HL-60 (cell line): ENCODE measurements at regions not wholly inside any gene's neighbourhood (a gene's known extent, or its start where the extent isn't known, plus 50 kb on each side); places are given as distances from the start of the nearest gene placed in this dataset.

Source experiments
- DNase-seq, 2 experiments: peaks; one replicate each; pipeline ENCODE4 v3.0.0-alpha.2; 2010 to 2020; ENCODE audit warnings: low read depth in 1 of 2, low spot score in 1 of 2
- H3K27ac ChIP-seq: fragments of 250-450 bp; sonication (Bioruptor Pico); replicated peaks from 2 replicates; pipeline ENCODE4 v1.5.1; 2020; ENCODE audit warnings: mild to moderate bottlenecking, moderate library complexity
- H3K27me3 ChIP-seq: fragments of 250-450 bp; sonication (Bioruptor Pico); 2 replicates; pipeline ENCODE4 v1.5.1; 2021; ENCODE audit warnings: mild to moderate bottlenecking, moderate library complexity; ENCODE audit not compliant: insufficient read depth, poor library complexity, severe bottlenecking
- H3K4me3 ChIP-seq: replicated peaks from 2 replicates; pipeline ENCODE4 v1.5.1; 2011; ENCODE audit warnings: mild to moderate bottlenecking, control low read depth, low read length; ENCODE audit not compliant: insufficient read depth
- GABPA ChIP-seq: IDR thresholded peaks from 2 replicates; pipeline ENCODE4 v1.6.1; 2012; ENCODE audit warnings: low read depth
- POLR2AphosphoS5 ChIP-seq: IDR thresholded peaks from 2 replicates; pipeline ENCODE4 v1.6.1; 2012; ENCODE audit warnings: low read depth
- REST ChIP-seq: IDR thresholded peaks from 2 replicates; pipeline ENCODE4 v1.6.1; 2012; ENCODE audit warnings: low read depth; ENCODE audit not compliant: insufficient replicate concordance
- SPI1 ChIP-seq: IDR thresholded peaks from 2 replicates; pipeline ENCODE4 v1.6.1; 2012; ENCODE audit warnings: low read depth, mild to moderate bottlenecking, borderline replicate concordance
- TF ChIP-seq, protein P1 (sequence below): IDR thresholded peaks from one replicate; pipeline ENCODE4 v1.5.1; 2011; ENCODE audit warnings: low read length, control low read depth, inconsistent platforms; ENCODE audit not compliant: insufficient read depth

DNA sequence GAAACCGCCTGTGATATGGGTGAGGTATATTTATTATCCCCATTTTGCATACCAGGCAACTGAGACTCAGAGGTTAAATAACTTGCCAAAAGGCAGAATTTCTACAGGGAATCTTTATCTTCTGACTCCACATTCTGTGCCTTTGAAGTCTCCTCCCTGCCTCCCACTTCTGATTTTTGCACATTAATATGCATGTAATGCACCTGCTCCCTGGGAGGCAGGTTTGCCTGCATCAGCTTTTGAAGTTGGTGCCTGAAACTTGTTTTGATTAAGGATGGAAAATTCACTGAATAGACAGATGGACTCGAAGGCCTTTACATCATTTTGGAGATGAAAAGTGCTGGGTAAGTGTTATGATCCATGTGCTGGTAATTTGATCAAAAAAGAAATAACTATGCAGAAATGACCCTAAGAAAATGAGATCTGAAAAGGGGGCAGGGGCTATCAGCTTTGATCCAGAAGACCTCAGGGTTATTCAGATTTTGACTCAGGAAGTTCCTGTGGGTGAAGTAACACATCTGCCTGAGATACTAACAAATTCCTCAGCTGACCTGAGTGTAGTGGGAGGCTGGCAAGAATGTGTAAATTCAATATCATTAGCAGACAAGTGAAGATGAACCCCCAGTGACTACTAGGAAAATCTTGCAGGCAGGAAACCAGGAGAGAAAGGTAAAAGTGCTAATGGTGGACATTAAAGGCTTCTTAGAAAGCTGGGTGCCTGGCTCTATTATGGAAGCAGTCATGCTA, 167.5 kb upstream of the BOD1L1 start:
- DNase-seq: no peak
- Histone ChIP-seq H3K27me3 (no peaks in the 10 kb centered on the region), H3K27ac (no peak overlapping the region), H3K4me3 (no peak overlapping the region)
- TF ChIP-seq, protein P1, sequence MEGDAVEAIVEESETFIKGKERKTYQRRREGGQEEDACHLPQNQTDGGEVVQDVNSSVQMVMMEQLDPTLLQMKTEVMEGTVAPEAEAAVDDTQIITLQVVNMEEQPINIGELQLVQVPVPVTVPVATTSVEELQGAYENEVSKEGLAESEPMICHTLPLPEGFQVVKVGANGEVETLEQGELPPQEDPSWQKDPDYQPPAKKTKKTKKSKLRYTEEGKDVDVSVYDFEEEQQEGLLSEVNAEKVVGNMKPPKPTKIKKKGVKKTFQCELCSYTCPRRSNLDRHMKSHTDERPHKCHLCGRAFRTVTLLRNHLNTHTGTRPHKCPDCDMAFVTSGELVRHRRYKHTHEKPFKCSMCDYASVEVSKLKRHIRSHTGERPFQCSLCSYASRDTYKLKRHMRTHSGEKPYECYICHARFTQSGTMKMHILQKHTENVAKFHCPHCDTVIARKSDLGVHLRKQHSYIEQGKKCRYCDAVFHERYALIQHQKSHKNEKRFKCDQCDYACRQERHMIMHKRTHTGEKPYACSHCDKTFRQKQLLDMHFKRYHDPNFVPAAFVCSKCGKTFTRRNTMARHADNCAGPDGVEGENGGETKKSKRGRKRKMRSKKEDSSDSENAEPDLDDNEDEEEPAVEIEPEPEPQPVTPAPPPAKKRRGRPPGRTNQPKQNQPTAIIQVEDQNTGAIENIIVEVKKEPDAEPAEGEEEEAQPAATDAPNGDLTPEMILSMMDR: no peak
- TF ChIP-seq REST (no peak), GABPA (no peak), POLR2AphosphoS5 (no peak), SPI1 (no peak)

- no peak overlapping the region for H3K27ac ChIP-seq
- TF ChIP-seq, protein P1: no peak
- TF ChIP-seq POLR2AphosphoS5 (no peak), REST (no peak), GABPA (no peak), SPI1 (no peak)
- H3K4me3 ChIP-seq: no peak overlapping the region
- no peaks in the 10 kb centered on the region for H3K27me3 ChIP-seq
- DNase-seq: no peak
Measured at GRCh38 chr4:13797061-13797460, 169.5 kb upstream of the BOD1L1 start.

DNA sequence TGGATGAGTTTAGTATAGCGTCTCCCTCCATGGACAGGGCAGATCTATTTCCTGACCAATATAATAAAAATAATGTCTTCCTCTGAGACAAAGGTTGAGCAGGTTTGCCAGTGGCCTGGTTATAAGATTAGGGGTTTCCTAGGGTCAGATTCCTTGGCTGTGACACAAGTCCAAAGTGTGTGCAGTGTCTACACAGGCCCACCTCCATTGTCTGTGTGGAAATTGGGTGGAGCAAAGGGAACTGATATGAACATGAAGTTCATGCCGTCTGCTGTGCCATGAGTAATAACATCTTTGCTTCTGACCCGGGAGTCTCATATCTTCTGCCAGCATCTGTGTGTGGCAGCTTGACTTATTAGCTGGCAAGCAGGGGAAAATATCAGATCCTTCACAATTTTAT, 187.7 kb upstream of the BOD1L1 start:
- TF ChIP-seq SPI1 (no peak), REST (no peak), GABPA (no peak), POLR2AphosphoS5 (no peak)
- TF ChIP-seq, protein P1: no peak
- Histone ChIP-seq H3K4me3 (no peak overlapping the region), H3K27ac (no peak overlapping the region), H3K27me3 (no peaks in the 10 kb centered on the region)
- no peak for DNase-seq
